ENCODE measurements at regions not wholly inside any gene's neighbourhood (a gene's known extent, or its start where the extent isn't known, plus 50 kb on each side); places are given as distances from the start of the nearest gene placed in this dataset.

DNA sequence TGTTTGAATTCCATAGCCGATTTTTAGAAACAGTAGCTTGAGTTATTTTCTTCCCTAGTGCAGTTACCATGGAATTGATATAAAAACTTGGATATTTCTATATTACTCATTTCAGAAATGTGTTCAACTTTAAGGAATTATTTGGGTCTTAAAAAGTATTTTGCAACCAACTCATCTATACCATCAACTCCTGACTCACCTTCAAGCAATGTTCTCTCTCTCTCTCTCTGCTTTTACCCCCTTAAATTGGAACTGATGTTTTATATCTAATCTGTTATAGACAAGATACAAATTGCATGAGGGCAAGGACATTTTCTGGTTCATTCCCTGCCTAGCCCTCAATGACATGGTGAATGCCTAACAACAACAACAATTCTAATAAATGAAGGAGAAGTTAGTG lies 214.7 kb upstream of the NRIP1 start:
- no peak for TF ChIP-seq EZH2 (IDR thresholded peaks at IDR 0.05)
- no peak for TF ChIP-seq POLR2AphosphoS5 (IDR thresholded peaks at IDR 0.05; ENCODE audit: borderline replicate concordance, low read depth, low read length)
- TF ChIP-seq FOXP2 (optimal IDR thresholded peaks at IDR 0.05; ENCODE audit: control extremely low read depth, extremely low read length, insufficient read depth), result no peak

All from SK-N-MC (cell line).